ENCODE measurements at regions not wholly inside any gene's neighbourhood (a gene's known extent, or its start where the extent isn't known, plus 50 kb on each side); places are given as distances from the start of the nearest gene placed in this dataset.

DNA sequence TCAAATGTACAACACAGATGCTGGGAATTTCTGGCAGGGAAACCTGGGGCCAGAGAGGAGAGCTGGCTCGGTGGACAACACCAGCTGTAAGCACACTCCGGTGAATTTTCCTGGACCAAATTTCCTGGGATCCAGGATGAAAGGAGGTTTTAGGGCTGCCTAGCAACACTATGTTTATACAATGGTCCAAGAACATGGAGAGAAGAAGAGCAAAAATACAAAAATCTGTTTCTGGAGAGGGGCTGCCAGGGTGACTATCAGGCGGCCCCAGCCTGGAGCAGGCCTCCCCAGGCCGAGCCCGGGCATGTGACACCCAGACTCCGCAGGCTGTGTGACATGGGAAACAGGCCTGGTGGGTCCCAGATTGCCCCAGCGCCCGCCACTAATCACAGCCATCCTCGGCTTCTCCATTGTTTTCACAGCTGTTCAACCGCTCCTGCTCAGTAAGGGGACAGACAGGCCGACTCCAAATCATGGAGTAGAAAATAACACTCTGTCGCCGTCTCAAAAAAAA, 336.0 kb upstream of the NFIA start (continued):
- no peak for TF ChIP-seq PATZ1 (CRISPR knock-in tag; IDR thresholded peaks at IDR 0.05; ENCODE audit: borderline replicate concordance)
- TF ChIP-seq CSRNP3 (CRISPR knock-in tag; IDR thresholded peaks at IDR 0.05), result no peak
- no peak for TF ChIP-seq GLIS3 (CRISPR knock-in tag; IDR thresholded peaks at IDR 0.05)
- TF ChIP-seq ESRRG (CRISPR knock-in tag; IDR thresholded peaks at IDR 0.05), result no peak
- TF ChIP-seq PPARA (CRISPR knock-in tag; IDR thresholded peaks at IDR 0.05; ENCODE audit: borderline replicate concordance), result no peak
- TF ChIP-seq ISL1 (CRISPR knock-in tag; IDR thresholded peaks at IDR 0.05), result no peak
- TF ChIP-seq TCF4 (CRISPR knock-in tag; IDR thresholded peaks at IDR 0.05; ENCODE audit: borderline replicate concordance), result peak; percentile 91
- no peak for TF ChIP-seq ZFP30 (CRISPR knock-in tag; IDR thresholded peaks at IDR 0.05)
- no peak for TF ChIP-seq OSR1 (CRISPR knock-in tag; IDR thresholded peaks at IDR 0.05)
- TF ChIP-seq ZNF565 (CRISPR knock-in tag; conservative IDR thresholded peaks at IDR 0.05; ENCODE audit: low read depth), result no peak
- no peak for TF ChIP-seq TOX (CRISPR knock-in tag; IDR thresholded peaks at IDR 0.05; ENCODE audit: borderline replicate concordance)
- TF ChIP-seq ZFP3 (CRISPR knock-in tag; IDR thresholded peaks at IDR 0.05), result no peak
- TF ChIP-seq RARB (CRISPR knock-in tag; IDR thresholded peaks at IDR 0.05), result no peak
- TF ChIP-seq SNAI2 (CRISPR knock-in tag; IDR thresholded peaks at IDR 0.05), result peak; percentile 12; the same call in 1 of the 2 replicates
- TF ChIP-seq ZC3H10 (CRISPR knock-in tag; IDR thresholded peaks at IDR 0.05), result no peak

GRCh38 chr1:60745484-60745883, 336.9 kb upstream of the NFIA start:
- ATAC-seq, result no peak
- TF ChIP-seq ZNF8 (CRISPR knock-in tag; IDR thresholded peaks at IDR 0.05) (no peak), OSR1 (CRISPR knock-in tag; IDR thresholded peaks at IDR 0.05) (no peak), ZFP30 (CRISPR knock-in tag; IDR thresholded peaks at IDR 0.05) (no peak), ZC3H10 (CRISPR knock-in tag; IDR thresholded peaks at IDR 0.05) (no peak)
- TF ChIP-seq, protein P1, sequence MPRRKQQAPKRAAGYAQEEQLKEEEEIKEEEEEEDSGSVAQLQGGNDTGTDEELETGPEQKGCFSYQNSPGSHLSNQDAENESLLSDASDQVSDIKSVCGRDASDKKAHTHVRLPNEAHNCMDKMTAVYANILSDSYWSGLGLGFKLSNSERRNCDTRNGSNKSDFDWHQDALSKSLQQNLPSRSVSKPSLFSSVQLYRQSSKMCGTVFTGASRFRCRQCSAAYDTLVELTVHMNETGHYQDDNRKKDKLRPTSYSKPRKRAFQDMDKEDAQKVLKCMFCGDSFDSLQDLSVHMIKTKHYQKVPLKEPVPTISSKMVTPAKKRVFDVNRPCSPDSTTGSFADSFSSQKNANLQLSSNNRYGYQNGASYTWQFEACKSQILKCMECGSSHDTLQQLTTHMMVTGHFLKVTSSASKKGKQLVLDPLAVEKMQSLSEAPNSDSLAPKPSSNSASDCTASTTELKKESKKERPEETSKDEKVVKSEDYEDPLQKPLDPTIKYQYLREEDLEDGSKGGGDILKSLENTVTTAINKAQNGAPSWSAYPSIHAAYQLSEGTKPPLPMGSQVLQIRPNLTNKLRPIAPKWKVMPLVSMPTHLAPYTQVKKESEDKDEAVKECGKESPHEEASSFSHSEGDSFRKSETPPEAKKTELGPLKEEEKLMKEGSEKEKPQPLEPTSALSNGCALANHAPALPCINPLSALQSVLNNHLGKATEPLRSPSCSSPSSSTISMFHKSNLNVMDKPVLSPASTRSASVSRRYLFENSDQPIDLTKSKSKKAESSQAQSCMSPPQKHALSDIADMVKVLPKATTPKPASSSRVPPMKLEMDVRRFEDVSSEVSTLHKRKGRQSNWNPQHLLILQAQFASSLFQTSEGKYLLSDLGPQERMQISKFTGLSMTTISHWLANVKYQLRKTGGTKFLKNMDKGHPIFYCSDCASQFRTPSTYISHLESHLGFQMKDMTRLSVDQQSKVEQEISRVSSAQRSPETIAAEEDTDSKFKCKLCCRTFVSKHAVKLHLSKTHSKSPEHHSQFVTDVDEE (CRISPR knock-in tag; IDR thresholded peaks at IDR 0.05), result peak; percentile 33; the same call in 1 of the 2 replicates

GRCh38 chr1:60742339-60742738, 340.0 kb upstream of the NFIA start:
- TF ChIP-seq ZNF70 (CRISPR knock-in tag; IDR thresholded peaks at IDR 0.05) (no peak), SNAI2 (CRISPR knock-in tag; IDR thresholded peaks at IDR 0.05) (no peak), ESRRG (CRISPR knock-in tag; IDR thresholded peaks at IDR 0.05) (no peak), TCF4 (CRISPR knock-in tag; IDR thresholded peaks at IDR 0.05; ENCODE audit: borderline replicate concordance) (no peak), ISL1 (CRISPR knock-in tag; IDR thresholded peaks at IDR 0.05) (no peak), ZNF8 (CRISPR knock-in tag; IDR thresholded peaks at IDR 0.05) (no peak), ZNF565 (CRISPR knock-in tag; conservative IDR thresholded peaks at IDR 0.05; ENCODE audit: low read depth) (no peak), PATZ1 (CRISPR knock-in tag; IDR thresholded peaks at IDR 0.05; ENCODE audit: borderline replicate concordance) (no peak), BACH2 (CRISPR knock-in tag; IDR thresholded peaks at IDR 0.05; ENCODE audit: borderline replicate concordance) (no peak), ZFP30 (CRISPR knock-in tag; IDR thresholded peaks at IDR 0.05) (no peak)
- TF ChIP-seq, protein P1 (CRISPR knock-in tag; IDR thresholded peaks at IDR 0.05), result no peak
- ATAC-seq, result no peak
